SU-DHL-6 (cell line): ENCODE measurements at regions not wholly inside any gene's neighbourhood (a gene's known extent, or its start where the extent isn't known, plus 50 kb on each side); places are given as distances from the start of the nearest gene placed in this dataset.

ENCODE experiments used
- H2AFZ ChIP-seq: fragments of 200-600 bp; sonication (generic); 2 replicates; pipeline ENCODE4 v1.6.1; 2014; ENCODE audit warnings: low read depth, mild to moderate bottlenecking, moderate library complexity, mixed read lengths, antibody characterized with exemption, low read length; ENCODE audit not compliant: severe bottlenecking
- H3F3A ChIP-seq: fragments of 200-600 bp; shearing (Covaris generic); 2 replicates; pipeline ENCODE4 v1.6.0; 2016; ENCODE audit warnings: antibody characterized with exemption, mild to moderate bottlenecking; ENCODE audit not compliant: insufficient read depth
- H3K27ac ChIP-seq: fragments of 200-600 bp; sonication (generic); 2 replicates; pipeline ENCODE4 v1.5.1; 2016; ENCODE audit warnings: low read depth, mild to moderate bottlenecking, low read length, moderate library complexity, mixed read lengths
- H3K27me3 ChIP-seq: fragments of 200-600 bp; sonication (generic), shearing (Covaris generic); 2 replicates; pipeline ENCODE4 v1.6.0; 2014; ENCODE audit warnings: mild to moderate bottlenecking, low read length
- H3K36me3 ChIP-seq: fragments of 200-600 bp; sonication (generic); 2 replicates; pipeline ENCODE4 v1.6.1; 2014; ENCODE audit warnings: mild to moderate bottlenecking, low read length, mixed read lengths
- H3K4me2 ChIP-seq: fragments of 300-600, 200-600 bp; shearing (Covaris generic), sonication (generic); 2 replicates; pipeline ENCODE4 v1.6.0; 2014; ENCODE audit warnings: low read length, low read depth, mild to moderate bottlenecking; ENCODE audit not compliant: poor library complexity, severe bottlenecking
- H3K4me3 ChIP-seq: fragments of 200-600 bp; sonication (generic); 2 replicates; pipeline ENCODE4 v1.5.1; 2014; ENCODE audit warnings: antibody characterized with exemption, low read length, mild to moderate bottlenecking, mixed read lengths; ENCODE audit not compliant: insufficient read depth, poor library complexity, severe bottlenecking
- H3K79me2 ChIP-seq: fragments of 200-600 bp; sonication (generic); 2 replicates; pipeline ENCODE4 v1.6.1; 2014; ENCODE audit warnings: mild to moderate bottlenecking, low read length, moderate library complexity; ENCODE audit not compliant: insufficient read depth
- H3K9ac ChIP-seq: fragments of 200-600 bp; sonication (generic); 2 replicates; pipeline ENCODE4 v1.7.0; 2014; ENCODE audit warnings: mild to moderate bottlenecking, low read length
- H3K9me2 ChIP-seq: fragments of 200-600 bp; sonication (generic); replicated peaks from 2 replicates; pipeline ENCODE4 v1.6.1; 2014; ENCODE audit warnings: low read length; ENCODE audit not compliant: insufficient read depth
- H3K9me3 ChIP-seq: fragments of 200-600 bp; sonication (generic); 2 replicates; pipeline ENCODE4 v1.6.1; 2014; ENCODE audit warnings: low read length, mixed read lengths; ENCODE audit not compliant: insufficient read depth
- H4K20me1 ChIP-seq: fragments of 200-600 bp; sonication (generic); 2 replicates; pipeline ENCODE4 v1.6.1; 2014; ENCODE audit warnings: low read depth, mild to moderate bottlenecking, antibody characterized with exemption, low read length, moderate library complexity, mixed read lengths
- EZH2phosphoT487 ChIP-seq: fragments of 200-600 bp; sonication (generic), shearing (Covaris generic); conservative IDR thresholded peaks from 2 replicates; pipeline ENCODE4 v1.6.1; 2018; ENCODE audit warnings: mild to moderate bottlenecking, antibody characterized with exemption, low read length, moderate library complexity, mixed read lengths
- TF ChIP-seq, protein P1 (sequence below): fragments of 200-600 bp; sonication (generic); IDR thresholded peaks from one replicate; pipeline ENCODE4 v1.5.1; 2017; ENCODE audit warnings: antibody characterized with exemption, mild to moderate bottlenecking, low read length, moderate library complexity; ENCODE audit not compliant: insufficient read depth, poor library complexity, severe bottlenecking

DNA sequence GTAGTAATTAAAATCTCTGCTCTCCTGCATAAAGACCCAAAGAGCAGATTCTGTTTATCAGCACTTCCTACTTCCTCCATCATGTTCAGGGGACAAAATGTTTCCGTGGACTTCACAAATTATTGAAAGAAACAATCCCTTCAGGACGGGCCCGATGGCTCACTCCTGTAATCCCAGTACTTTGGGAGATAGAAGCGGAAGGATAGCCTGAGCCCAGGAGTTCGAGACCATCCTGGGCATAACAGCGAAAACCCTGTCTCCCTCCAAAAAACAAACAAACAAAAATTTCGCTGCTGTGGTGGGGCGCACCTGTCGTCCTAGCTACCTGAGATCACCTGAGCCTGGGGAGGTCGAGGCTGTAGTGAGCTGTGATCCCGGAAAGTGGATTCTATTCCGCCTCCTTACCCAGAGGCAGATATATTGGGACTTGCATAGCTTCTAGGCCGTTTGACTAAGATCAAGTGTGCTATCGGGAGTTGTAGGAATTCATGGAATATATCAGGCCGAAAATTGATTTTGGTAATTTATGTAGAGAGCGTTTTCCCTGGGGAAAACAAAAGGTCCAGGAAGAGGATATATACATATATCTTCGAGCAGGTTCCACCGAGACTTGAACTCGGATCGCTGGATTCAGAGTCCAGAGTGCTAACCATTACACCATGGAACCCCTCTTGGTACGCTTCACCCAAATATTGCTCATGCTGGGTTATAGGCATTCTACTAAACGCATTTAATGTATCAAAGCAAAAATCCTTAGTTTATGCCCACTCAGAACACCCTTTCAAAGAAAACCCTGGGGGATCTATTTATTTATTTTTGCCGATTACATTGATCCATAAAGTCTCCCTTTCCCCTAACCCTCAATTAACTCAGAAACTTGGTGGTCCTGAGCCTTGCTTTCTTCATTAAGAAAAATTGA, 74.5 kb upstream of the ZNF184 start:
- Histone ChIP-seq H3K27ac (no peak overlapping the region), H3K4me3 (no peak overlapping the region), H2AFZ (no peak overlapping the region), H3K4me2 (no peak overlapping the region), H3K9ac (no peak overlapping the region), H3K9me3 (no peaks in the 10 kb centered on the region), H3K36me3 (no peaks in the 10 kb centered on the region), H3K27me3 (no peaks in the 10 kb centered on the region), H4K20me1 (no peaks in the 10 kb centered on the region), H3K9me2 (no peaks in the 10 kb centered on the region), H3K79me2 (no peaks in the 10 kb centered on the region), H3F3A (no peaks in the 10 kb centered on the region)
- no peak for TF ChIP-seq EZH2phosphoT487
- TF ChIP-seq, protein P1, sequence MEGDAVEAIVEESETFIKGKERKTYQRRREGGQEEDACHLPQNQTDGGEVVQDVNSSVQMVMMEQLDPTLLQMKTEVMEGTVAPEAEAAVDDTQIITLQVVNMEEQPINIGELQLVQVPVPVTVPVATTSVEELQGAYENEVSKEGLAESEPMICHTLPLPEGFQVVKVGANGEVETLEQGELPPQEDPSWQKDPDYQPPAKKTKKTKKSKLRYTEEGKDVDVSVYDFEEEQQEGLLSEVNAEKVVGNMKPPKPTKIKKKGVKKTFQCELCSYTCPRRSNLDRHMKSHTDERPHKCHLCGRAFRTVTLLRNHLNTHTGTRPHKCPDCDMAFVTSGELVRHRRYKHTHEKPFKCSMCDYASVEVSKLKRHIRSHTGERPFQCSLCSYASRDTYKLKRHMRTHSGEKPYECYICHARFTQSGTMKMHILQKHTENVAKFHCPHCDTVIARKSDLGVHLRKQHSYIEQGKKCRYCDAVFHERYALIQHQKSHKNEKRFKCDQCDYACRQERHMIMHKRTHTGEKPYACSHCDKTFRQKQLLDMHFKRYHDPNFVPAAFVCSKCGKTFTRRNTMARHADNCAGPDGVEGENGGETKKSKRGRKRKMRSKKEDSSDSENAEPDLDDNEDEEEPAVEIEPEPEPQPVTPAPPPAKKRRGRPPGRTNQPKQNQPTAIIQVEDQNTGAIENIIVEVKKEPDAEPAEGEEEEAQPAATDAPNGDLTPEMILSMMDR, result no peak

DNA sequence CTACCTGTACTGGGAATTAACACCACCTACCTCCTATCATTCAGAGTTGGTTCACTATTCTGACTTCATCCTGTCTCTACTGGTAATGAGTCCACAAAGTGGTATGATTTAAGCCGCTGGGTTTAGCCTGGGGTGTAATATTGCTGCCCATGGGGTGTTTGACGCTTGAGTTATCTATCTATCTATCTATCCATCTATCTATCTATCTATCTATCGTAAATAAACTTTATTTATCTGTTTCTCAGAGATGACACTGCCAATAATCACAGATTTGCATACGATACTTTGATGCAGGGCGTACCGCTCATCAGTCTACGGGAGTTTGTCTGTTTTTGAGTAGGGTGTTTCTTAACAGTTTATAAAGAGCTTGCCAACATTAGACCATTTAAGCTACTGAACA, 73.6 kb upstream of the ZNF184 start:
- TF ChIP-seq EZH2phosphoT487, result no peak
- TF ChIP-seq, protein P1, result no peak
- H3K9ac ChIP-seq, result no peak overlapping the region
- H3F3A ChIP-seq, result no peaks in the 10 kb centered on the region
- H3K36me3 ChIP-seq, result no peaks in the 10 kb centered on the region
- H3K27ac ChIP-seq, result no peak overlapping the region
- no peaks in the 10 kb centered on the region for H4K20me1 ChIP-seq
- H3K9me2 ChIP-seq, result no peaks in the 10 kb centered on the region
- no peaks in the 10 kb centered on the region for H3K9me3 ChIP-seq
- H3K4me3 ChIP-seq, result no peak overlapping the region
- H3K79me2 ChIP-seq, result no peaks in the 10 kb centered on the region
- no peaks in the 10 kb centered on the region for H3K27me3 ChIP-seq
- H3K4me2 ChIP-seq, result no peak overlapping the region
- H2AFZ ChIP-seq, result no peak overlapping the region

- Histone ChIP-seq H3K9ac (no peak overlapping the region), H3K36me3 (no peaks in the 10 kb centered on the region), H3K9me2 (no peaks in the 10 kb centered on the region), H4K20me1 (no peaks in the 10 kb centered on the region), H3K4me3 (no peak overlapping the region), H3K4me2 (no peak overlapping the region), H3K27me3 (no peaks in the 10 kb centered on the region), H3K79me2 (no peaks in the 10 kb centered on the region), H2AFZ (no peak overlapping the region), H3F3A (no peaks in the 10 kb centered on the region), H3K9me3 (no peaks in the 10 kb centered on the region), H3K27ac (no peak overlapping the region)
- TF ChIP-seq EZH2phosphoT487, result no peak
Observed at GRCh38 chr6:27545271-27546046, 72.6 kb upstream of the ZNF184 start.
